Tibial nerve (tissue), 4 donors: ENCODE measurements at regions not wholly inside any gene's neighbourhood (a gene's known extent, or its start where the extent isn't known, plus 50 kb on each side); places are given as distances from the start of the nearest gene placed in this dataset.

ENCODE experiments used
- DNase-seq, 2 donors: peaks; one replicate each; pipeline ENCODE4 v3.0.0-alpha.2; 2019; ENCODE audit warnings: low spot score in 2 of 2
- H3K27ac ChIP-seq, 4 donors: fragments of 200-600 bp; sonication (generic) in 3 of 4; one replicate each; pipeline ENCODE4 v1.5.1; 2017 to 2019; ENCODE audit warnings: mild to moderate bottlenecking in 1 of 4
- H3K27me3 ChIP-seq, 2 donors: fragments of 200-600 bp; sonication (generic) in 1 of 2; one replicate each; pipeline versions ENCODE4 v1.5.1 to v1.6.0; 2017 to 2019
- H3K36me3 ChIP-seq, 3 donors: fragments of 200-600 bp; sonication (generic); one replicate each; pipeline ENCODE4 v1.5.1; 2018 to 2019
- H3K4me1 ChIP-seq, 4 donors: fragments of 200-600 bp; sonication (generic) in 3 of 4; one replicate each; pipeline ENCODE4 v1.5.1; 2017 to 2019
- H3K4me3 ChIP-seq, 4 donors: fragments of 200-600 bp; sonication (generic) in 3 of 4; one replicate each; pipeline ENCODE4 v1.5.1; 2017 to 2019; ENCODE audit warnings: mild to moderate bottlenecking in 1 of 4, moderate library complexity in 1 of 4
- H3K9me3 ChIP-seq, 4 donors: fragments of 200-600 bp; sonication (generic) in 3 of 4; one replicate each; pipeline ENCODE4 v1.5.1; 2017 to 2019
- CTCF ChIP-seq, 5 experiments: fragments of 200-600 bp in 3 of 5; fragments of 450-650 bp in 2 of 5; sonication (generic) in 3 of 5; IDR thresholded peaks; one replicate each; pipeline ENCODE4 v1.5.1; 2016 to 2019; ENCODE audit warnings: antibody characterized with exemption in 5 of 5, mild to moderate bottlenecking in 3 of 5, moderate library complexity in 2 of 5
- EP300 ChIP-seq, 2 donors: sonication (generic); formaldehyde crosslinking; IDR thresholded peaks; one replicate each; pipeline ENCODE4 v1.6.1; 2017; ENCODE audit warnings: antibody characterized with exemption in 2 of 2, mild to moderate bottlenecking in 1 of 2
- POLR2A ChIP-seq, 2 donors: fragments of 450-650 bp; IDR thresholded peaks; one replicate each; pipeline ENCODE4 v1.6.1; 2017; ENCODE audit warnings: antibody characterized with exemption in 2 of 2, mild to moderate bottlenecking in 2 of 2, moderate library complexity in 2 of 2
- WGBS, 2 donors: methylation state at CpG; one replicate each; pipeline ENCODE4 v1.1.5; 2018; 5-methylcytosine and 5-hydroxymethylcytosine counted together

- WGBS, 2 donors = 69 to 80% methylated on average over 2 of the region's 2 CpGs
- no peaks in the 10 kb centered on the region for H3K27me3 ChIP-seq
- no peaks in the 10 kb centered on the region for H3K4me1 ChIP-seq
- DNase-seq = no peak
- TF ChIP-seq CTCF (IDR thresholded peaks at IDR 0.05) (no peak), POLR2A (IDR thresholded peaks at IDR 0.05) (no peak), EP300 (IDR thresholded peaks at IDR 0.05) (no peak)
- no peaks in the 10 kb centered on the region for H3K9me3 ChIP-seq
- H3K27ac ChIP-seq = no peak overlapping the region
- no peak overlapping the region for H3K4me3 ChIP-seq
- no peaks in the 10 kb centered on the region for H3K36me3 ChIP-seq
These were observed 104.0 kb downstream of the SLC30A10 start for GRCh38 chr1:219824338-219824737.

- 58 to 80% methylated on average over 2 of the region's 2 CpGs for WGBS, 2 donors
- Histone ChIP-seq H3K27ac (no peak overlapping the region), H3K9me3 (no peaks in the 10 kb centered on the region), H3K4me3 (no peak overlapping the region), H3K36me3 (no peaks in the 10 kb centered on the region), H3K4me1 (no peaks in the 10 kb centered on the region), H3K27me3 (no peaks in the 10 kb centered on the region)
- TF ChIP-seq POLR2A (IDR thresholded peaks at IDR 0.05) = no peak
- TF ChIP-seq EP300 (IDR thresholded peaks at IDR 0.05) = no peak
- TF ChIP-seq CTCF (IDR thresholded peaks at IDR 0.05) = no peak
- DNase-seq = no peak
These were observed 107.8 kb downstream of the SLC30A10 start for GRCh38 chr1:219820551-219820950.

- WGBS, 2 donors = 30 to 40% methylated on average over 2 of the region's 2 CpGs
- Histone ChIP-seq H3K27me3 (no peaks in the 10 kb centered on the region), H3K9me3 (no peaks in the 10 kb centered on the region), H3K4me1 (peaks cover 0 to 5% (median 0%) of the 10 kb centered on the region in 4 donors), H3K4me3 (no peak overlapping the region), H3K36me3 (no peaks in the 10 kb centered on the region), H3K27ac (no peak overlapping the region)
- no peak for DNase-seq
- TF ChIP-seq POLR2A (IDR thresholded peaks at IDR 0.05) (no peak), CTCF (IDR thresholded peaks at IDR 0.05) (no peak), EP300 (IDR thresholded peaks at IDR 0.05) (no peak)
These were observed 110.4 kb downstream of the SLC30A10 start for GRCh38 chr1:219817914-219818313.

DNA sequence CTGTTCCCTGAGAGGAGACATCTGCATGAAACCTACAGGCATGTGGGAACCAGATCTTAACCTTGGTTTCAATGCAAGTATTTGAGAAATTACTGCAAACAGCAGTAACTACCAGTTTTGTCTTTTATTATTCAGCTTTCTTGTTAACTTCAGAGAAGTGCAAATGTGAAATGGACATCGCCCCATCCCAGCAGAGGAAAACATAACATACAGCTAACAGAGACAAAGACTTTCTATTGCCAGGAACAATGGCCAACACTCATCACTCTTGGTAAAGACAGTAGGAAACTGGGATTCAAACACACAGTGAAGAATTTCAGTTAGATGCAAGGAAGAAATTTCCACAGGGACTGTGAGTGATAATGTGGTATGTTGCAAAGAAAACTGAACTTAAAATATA lies 115.1 kb downstream of the SLC30A10 start:
- WGBS, 2 donors = 26 to 38% methylated on average over 1 of the region's 1 CpG
- H3K27me3 ChIP-seq = no peaks in the 10 kb centered on the region
- DNase-seq = no peak

More for the DNA sequence above, 115.1 kb downstream of the SLC30A10 start:
- no peak for TF ChIP-seq POLR2A (IDR thresholded peaks at IDR 0.05)
- TF ChIP-seq EP300 (IDR thresholded peaks at IDR 0.05) = no peak
- no peak for TF ChIP-seq CTCF (IDR thresholded peaks at IDR 0.05)
- H3K9me3 ChIP-seq = no peaks in the 10 kb centered on the region
- no peak overlapping the region for H3K27ac ChIP-seq
- no peak overlapping the region for H3K4me3 ChIP-seq
- H3K4me1 ChIP-seq = peaks cover 0 to 27% (median 0%) of the 10 kb centered on the region in 4 donors
- no peaks in the 10 kb centered on the region for H3K36me3 ChIP-seq
